ENCODE measurements at regions not wholly inside any gene's neighbourhood (a gene's known extent, or its start where the extent isn't known, plus 50 kb on each side); places are given as distances from the start of the nearest gene placed in this dataset.

- WGBS, 2 donors = 75 to 85% methylated on average over 1 of the region's 1 CpG
- Histone ChIP-seq H3K9me3 (peaks cover 0 to 2% (median 0%) of the 10 kb centered on the region in 4 donors), H3K27ac (no peak overlapping the region), H3K36me3 (no peaks in the 10 kb centered on the region), H3K27me3 (no peaks in the 10 kb centered on the region), H3K4me1 (no peaks in the 10 kb centered on the region), H3K4me3 (no peak overlapping the region)
- DNase-seq = no peak
- TF ChIP-seq POLR2A (IDR thresholded peaks at IDR 0.05) = no peak
- TF ChIP-seq EP300 (IDR thresholded peaks at IDR 0.05) = no peak
- no peak for TF ChIP-seq CTCF (IDR thresholded peaks at IDR 0.05)
- no peak for TF ChIP-seq POLR2AphosphoS5 (IDR thresholded peaks at IDR 0.05)
- intact Hi-C loops (cut with DNase I) = no loop called here
Observed at GRCh38 chr6:88304520-88304919, 138.4 kb upstream of the CNR1 start.

GRCh38 chr6:88302769-88303225, 136.7 kb upstream of the CNR1 start:
- Histone ChIP-seq H3K4me1 (no peaks in the 10 kb centered on the region), H3K4me3 (no peak overlapping the region), H3K9me3 (peaks cover 0 to 2% (median 0%) of the 10 kb centered on the region in 4 donors), H3K27me3 (no peaks in the 10 kb centered on the region), H3K27ac (no peak overlapping the region), H3K36me3 (no peaks in the 10 kb centered on the region)
- TF ChIP-seq POLR2AphosphoS5 (IDR thresholded peaks at IDR 0.05) = no peak
- no peak for TF ChIP-seq EP300 (IDR thresholded peaks at IDR 0.05)
- no peak for TF ChIP-seq POLR2A (IDR thresholded peaks at IDR 0.05)
- no peak for TF ChIP-seq CTCF (IDR thresholded peaks at IDR 0.05)
- no peak for DNase-seq
- intact Hi-C loops (cut with DNase I) = no loop called here

- Histone ChIP-seq H3K4me1 (no peaks in the 10 kb centered on the region), H3K9me3 (no peaks in the 10 kb centered on the region), H3K4me3 (no peak overlapping the region), H3K36me3 (no peaks in the 10 kb centered on the region), H3K27me3 (no peaks in the 10 kb centered on the region), H3K27ac (no peak overlapping the region)
- intact Hi-C loops (cut with DNase I) = no loop called here
- 68 to 70% methylated on average over 5 of the region's 5 CpGs for WGBS, 2 donors
- TF ChIP-seq CTCF (IDR thresholded peaks at IDR 0.05) = no peak
- no peak for TF ChIP-seq POLR2A (IDR thresholded peaks at IDR 0.05)
- TF ChIP-seq POLR2AphosphoS5 (IDR thresholded peaks at IDR 0.05) = no peak
- TF ChIP-seq EP300 (IDR thresholded peaks at IDR 0.05) = no peak
- no peak for DNase-seq
Observed at GRCh38 chr6:88301888-88302768, 136.0 kb upstream of the CNR1 start.

GRCh38 chr6:88301256-88301655, 135.1 kb upstream of the CNR1 start:
- H3K4me3 ChIP-seq = no peak overlapping the region
- no peak for DNase-seq
- no peaks in the 10 kb centered on the region for H3K9me3 ChIP-seq
- no peak overlapping the region for H3K27ac ChIP-seq
- intact Hi-C loops (cut with DNase I) = no loop called here
- TF ChIP-seq CTCF (IDR thresholded peaks at IDR 0.05) (no peak), POLR2A (IDR thresholded peaks at IDR 0.05) (no peak)
- H3K4me1 ChIP-seq = no peaks in the 10 kb centered on the region
- no peaks in the 10 kb centered on the region for H3K36me3 ChIP-seq
- no peaks in the 10 kb centered on the region for H3K27me3 ChIP-seq
